H1 (cell line): ENCODE measurements at regions not wholly inside any gene's neighbourhood (a gene's known extent, or its start where the extent isn't known, plus 50 kb on each side); places are given as distances from the start of the nearest gene placed in this dataset.

Experiments
- CTCF ChIA-PET: fragments of 300-600 bp; sonication (Branson Sonifier 250); formaldehyde crosslinking; loops from one replicate; lab custom pipeline; 2021; ENCODE audit not compliant: partially characterized antibody; lab: Charles Lee
- POLR2A ChIA-PET: fragments of 300-600 bp; sonication (Branson Sonifier 250); formaldehyde crosslinking; loops from one replicate; lab custom pipeline; 2021; ENCODE audit warnings: inconsistent platforms; ENCODE audit not compliant: partially characterized antibody; lab: Charles Lee
- DNase-seq, 2 experiments: peaks; one replicate each; pipeline versions ENCODE4 v3.0.0 to v3.0.0-alpha.2; 2010 to 2022; ENCODE audit warnings: low spot score in 2 of 2, low read depth in 1 of 2, mixed read lengths in 1 of 2
- FAIRE-seq: peaks from 2 replicates; lab custom pipeline; 2011; peaks lifted over from hg19 to GRCh38; lab: Jason Lieb, UNC
- H2AFZ ChIP-seq: 2 replicates; pipeline ENCODE4 v1.8.1; 2012; ENCODE audit warnings: low read length, inconsistent platforms
- H2AK5ac ChIP-seq: 2 replicates; pipeline ENCODE4 v1.6.1; 2013; ENCODE audit warnings: low read depth, low read length
- H2BK120ac ChIP-seq: replicated peaks from 2 replicates; pipeline ENCODE3; 2013; ENCODE audit warnings: low read depth, low read length, inconsistent platforms
- H2BK12ac ChIP-seq: 2 replicates; pipeline ENCODE4 v1.6.1; 2013; ENCODE audit warnings: low read depth, low read length
- H2BK15ac ChIP-seq: 2 replicates; pipeline ENCODE4 v1.6.1; 2013; ENCODE audit warnings: low read length
- H2BK20ac ChIP-seq: 2 replicates; pipeline ENCODE4 v1.6.1; 2013; ENCODE audit warnings: low read length
- H2BK5ac ChIP-seq: 2 replicates; pipeline ENCODE4 v1.6.1; 2013; ENCODE audit warnings: low read depth, low read length
- H3K14ac ChIP-seq: 2 replicates; pipeline ENCODE4 v1.6.1; 2013; ENCODE audit warnings: inconsistent platforms; ENCODE audit not compliant: insufficient read length
- H3K18ac ChIP-seq: 2 replicates; pipeline ENCODE4 v1.6.1; 2013; ENCODE audit warnings: low read length; ENCODE audit errors: extremely low read depth
- H3K23ac ChIP-seq: 2 replicates; pipeline ENCODE4 v1.6.1; 2013; ENCODE audit warnings: inconsistent platforms; ENCODE audit not compliant: insufficient read length
- H3K23me2 ChIP-seq: 2 replicates; pipeline ENCODE4 v1.6.1; 2013; ENCODE audit warnings: low read depth, low read length
- H3K27ac ChIP-seq: 2 replicates; pipeline ENCODE4 v1.6.1; 2011; ENCODE audit warnings: low read depth, low read length, inconsistent platforms
- H3K27me3 ChIP-seq, 4 experiments: replicated peaks in 1 of 4; 1 replicate in 1 of 4; 2 replicates in 3 of 4; pipeline versions ENCODE4 v1.6.1 to v1.8.1; 2011 to 2013; ENCODE audit warnings: low read length in 3 of 4, mild to moderate bottlenecking in 3 of 4, inconsistent platforms in 2 of 4, mixed read lengths in 2 of 4, moderate library complexity in 1 of 4; ENCODE audit not compliant: control insufficient read depth in 3 of 4, insufficient read depth in 3 of 4; ENCODE audit errors: extremely low read depth in 1 of 4
- H3K36me3 ChIP-seq, 4 experiments: 2 replicates each; pipeline versions ENCODE4 v1.6.1 to v1.8.1; 2011 to 2013; ENCODE audit warnings: mild to moderate bottlenecking in 4 of 4, low read length in 3 of 4, moderate library complexity in 2 of 4, control low read depth in 1 of 4, inconsistent platforms in 1 of 4; ENCODE audit not compliant: insufficient read depth in 4 of 4, control insufficient read depth in 2 of 4
- H3K4ac ChIP-seq: replicated peaks from 2 replicates; pipeline ENCODE3; 2013; ENCODE audit warnings: low read length, low read depth, mixed read lengths, inconsistent platforms; ENCODE audit not compliant: insufficient read length
- H3K4me1 ChIP-seq, 4 experiments: replicated peaks in 1 of 4; 1 replicate in 1 of 4; 2 replicates in 3 of 4; pipeline versions ENCODE4 v1.6.1 to v1.8.1; 2011 to 2013; ENCODE audit warnings: low read length in 3 of 4, inconsistent platforms in 2 of 4, mixed read lengths in 1 of 4; ENCODE audit not compliant: insufficient read depth in 4 of 4, control insufficient read depth in 3 of 4
- H3K4me2 ChIP-seq, 2 experiments: 2 replicates each; pipeline versions ENCODE4 v1.6.1 to v1.8.1; 2011 to 2013; ENCODE audit warnings: low read depth in 2 of 2, low read length in 2 of 2, control low read depth in 1 of 2, inconsistent platforms in 1 of 2, mild to moderate bottlenecking in 1 of 2; ENCODE audit not compliant: insufficient read depth in 1 of 2
- H3K4me3 ChIP-seq, 4 experiments: fragments of 200-600, 300-600 bp in 1 of 4; sonication (generic), shearing (Covaris generic), sonication (Bioruptor Twin) in 1 of 4; 2 replicates each; pipeline versions ENCODE4 v1.5.1 to v1.8.1; 2011 to 2016; ENCODE audit warnings: low read length in 4 of 4, low read depth in 3 of 4, control low read depth in 2 of 4, inconsistent platforms in 2 of 4, mild to moderate bottlenecking in 2 of 4, mixed read lengths in 1 of 4, moderate library complexity in 1 of 4; ENCODE audit not compliant: insufficient read depth in 2 of 4; ENCODE audit errors: extremely low read depth in 1 of 4
- H3K56ac ChIP-seq: replicated peaks from 2 replicates; pipeline ENCODE3; 2013; ENCODE audit warnings: low read depth, mild to moderate bottlenecking, mixed read lengths, low read length, inconsistent platforms; ENCODE audit not compliant: insufficient read length
- H3K79me1 ChIP-seq: 2 replicates; pipeline ENCODE4 v1.6.1; 2013; ENCODE audit warnings: low read depth, low read length, control low read depth
- H3K79me2 ChIP-seq, 2 experiments: 2 replicates each; pipeline versions ENCODE4 v1.6.1 to v1.8.1; 2012 to 2013; ENCODE audit warnings: low read length in 2 of 2, mild to moderate bottlenecking in 2 of 2, inconsistent platforms in 1 of 2; ENCODE audit not compliant: insufficient read depth in 2 of 2, control insufficient read depth in 1 of 2
- H3K9ac ChIP-seq, 4 experiments: replicated peaks in 1 of 4; 1 replicate in 1 of 4; 2 replicates in 3 of 4; pipeline versions ENCODE4 v1.6.1 to v1.8.1; 2011 to 2013; ENCODE audit warnings: low read depth in 3 of 4, low read length in 3 of 4, control low read depth in 2 of 4, mild to moderate bottlenecking in 2 of 4, moderate library complexity in 2 of 4, inconsistent platforms in 1 of 4; ENCODE audit errors: extremely low read depth in 1 of 4
- H3K9me3 ChIP-seq, 2 experiments: 2 replicates each; pipeline versions ENCODE4 v1.6.1 to v1.8.1; 2012 to 2013; ENCODE audit warnings: mild to moderate bottlenecking in 2 of 2, moderate library complexity in 2 of 2, control low read depth in 1 of 2, inconsistent platforms in 1 of 2, low read depth in 1 of 2, low read length in 1 of 2, mixed read lengths in 1 of 2; ENCODE audit not compliant: insufficient read depth in 2 of 2
- H4K20me1 ChIP-seq, 2 experiments: replicated peaks in 1 of 2; 2 replicates each; pipeline versions ENCODE3 to v1.8.1; 2011 to 2013; ENCODE audit warnings: inconsistent platforms in 2 of 2, low read length in 2 of 2, mild to moderate bottlenecking in 1 of 2; ENCODE audit not compliant: insufficient read depth in 2 of 2, control insufficient read depth in 1 of 2
- H4K5ac ChIP-seq: 2 replicates; pipeline ENCODE4 v1.6.1; 2013; ENCODE audit warnings: low read length, low read depth, mixed read lengths, inconsistent platforms; ENCODE audit not compliant: insufficient read length
- H4K8ac ChIP-seq: 2 replicates; pipeline ENCODE4 v1.8.0; 2013; ENCODE audit warnings: mild to moderate bottlenecking, moderate library complexity, low read length, inconsistent platforms; ENCODE audit not compliant: insufficient read depth; ENCODE audit errors: extremely low read depth
- H4K91ac ChIP-seq: replicated peaks from 2 replicates; pipeline ENCODE3; 2013; ENCODE audit warnings: low read length, mixed read lengths, inconsistent platforms; ENCODE audit not compliant: insufficient read length
- CEBPB ChIP-seq: IDR thresholded peaks from 2 replicates; pipeline ENCODE4 v1.6.1; 2012; ENCODE audit warnings: low read depth, low read length
- EGR1 ChIP-seq: IDR thresholded peaks from 2 replicates; pipeline ENCODE4 v1.6.1; 2011; ENCODE audit warnings: low read depth, low read length, borderline replicate concordance
- EP300 ChIP-seq, 2 experiments: IDR thresholded peaks; 1 replicate in 1 of 2; 2 replicates in 1 of 2; pipeline ENCODE4 v1.6.1; 2011 to 2012; ENCODE audit warnings: low read depth in 2 of 2, low read length in 2 of 2, mild to moderate bottlenecking in 2 of 2, borderline replicate concordance in 1 of 2, inconsistent platforms in 1 of 2, moderate library complexity in 1 of 2
- GABPA ChIP-seq: IDR thresholded peaks from 2 replicates; pipeline ENCODE4 v1.6.1; 2011; ENCODE audit warnings: mild to moderate bottlenecking, low read length, moderate library complexity, borderline replicate concordance; ENCODE audit not compliant: insufficient read depth
- KDM5A ChIP-seq: fragments of 200-600 bp; IDR thresholded peaks from 2 replicates; pipeline ENCODE4 v1.7.1; 2012; ENCODE audit warnings: mild to moderate bottlenecking, low read length, inconsistent platforms, mixed read lengths
- SIRT6 ChIP-seq: IDR thresholded peaks from one replicate; pipeline ENCODE4 v1.7.1; 2012; ENCODE audit warnings: low read length, inconsistent platforms
- SP1 ChIP-seq: IDR thresholded peaks from 2 replicates; pipeline ENCODE4 v1.6.1; 2011; ENCODE audit warnings: low read depth, low read length
- SP4 ChIP-seq: IDR thresholded peaks from 2 replicates; pipeline ENCODE4 v1.6.1; 2012; ENCODE audit warnings: low read length, inconsistent platforms
- SRF ChIP-seq: IDR thresholded peaks from 2 replicates; pipeline ENCODE4 v1.6.1; 2011; ENCODE audit warnings: mild to moderate bottlenecking, low read depth, low read length, moderate library complexity
- TAF1 ChIP-seq: IDR thresholded peaks from 2 replicates; pipeline ENCODE4 v1.6.1; 2011; ENCODE audit warnings: mild to moderate bottlenecking, low read depth, low read length
- YY1 ChIP-seq: IDR thresholded peaks from 2 replicates; pipeline ENCODE4 v1.6.1; 2011; ENCODE audit warnings: low read depth, mild to moderate bottlenecking, low read length
- WGBS, 2 experiments: shearing (Covaris generic) in 1 of 2; methylation state at CpG; one replicate each; pipeline versions ENCODE4 v1.1.6 to v1.1.7; 2013 to 2015; ENCODE audit warnings: low lambda C conversion rate in 2 of 2, mixed read lengths in 2 of 2, inconsistent platforms in 1 of 2, low coverage in 1 of 2, missing lambda C conversion rate in 1 of 2; ENCODE audit not compliant: insufficient replicate concordance in 2 of 2, insufficient coverage in 1 of 2, insufficient read length in 1 of 2; ENCODE audit errors: extremely low coverage in 1 of 2, missing lambda C conversion rate in 1 of 2; 5-methylcytosine and 5-hydroxymethylcytosine counted together

DNA sequence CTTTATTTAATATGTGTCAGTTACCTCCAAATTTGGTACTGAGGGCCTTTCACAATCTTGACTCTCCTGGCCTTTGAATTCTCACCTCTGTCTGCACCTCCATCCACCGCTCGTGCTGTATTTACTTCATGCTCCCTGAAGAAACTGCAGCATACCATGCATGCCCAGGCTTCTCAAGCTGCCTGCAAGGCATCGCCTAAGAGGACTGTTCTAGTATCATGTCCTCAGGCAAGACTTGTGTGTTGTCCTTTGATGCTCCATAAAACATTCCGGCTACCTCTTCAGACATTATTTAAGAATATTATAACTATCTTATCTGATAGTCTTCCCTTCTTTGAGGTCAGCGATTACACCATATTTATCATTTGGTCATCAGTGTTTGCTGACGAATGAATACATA, 682.5 kb downstream of the NR2F2 start:
- H4K20me1 ChIP-seq: no peaks in the 10 kb centered on the region
- no peak overlapping the region for H4K91ac ChIP-seq
- no peak overlapping the region for H3K4me2 ChIP-seq
- 92% methylated on average over 6 of the region's 6 CpGs; no CpG with 5 or more reads in 1 of the 2 experiments for WGBS, 2 experiments
- H3K4me3 ChIP-seq: no peak overlapping the region
- no peak overlapping the region for H3K18ac ChIP-seq
- H3K23me2 ChIP-seq: no peaks in the 10 kb centered on the region; the same call in 1 of the 2 replicates
- ChIA-PET CTCF (no interaction called here), POLR2A (no interaction called here)
- H3K4ac ChIP-seq: no peak overlapping the region
- H3K79me2 ChIP-seq: no peaks in the 10 kb centered on the region
- no peak overlapping the region for H3K27ac ChIP-seq
- H3K14ac ChIP-seq: no peak overlapping the region
- FAIRE-seq (no peak), DNase-seq (no peak)
- H3K9me3 ChIP-seq: no peaks in the 10 kb centered on the region
- no peak overlapping the region for H3K56ac ChIP-seq
- no peak overlapping the region for H2AFZ ChIP-seq
- H4K8ac ChIP-seq: no peak overlapping the region
- H3K36me3 ChIP-seq: no peaks in the 10 kb centered on the region; a peak in 1 of 8 replicates
- H2BK120ac ChIP-seq: no peak overlapping the region
- no peak overlapping the region for H3K23ac ChIP-seq
- no peak overlapping the region for H3K9ac ChIP-seq
- no peak overlapping the region for H4K5ac ChIP-seq
- H2BK20ac ChIP-seq: no peak overlapping the region
- H3K79me1 ChIP-seq: no peaks in the 10 kb centered on the region
- H2BK12ac ChIP-seq: no peak overlapping the region
- H3K4me1 ChIP-seq: no peaks in the 10 kb centered on the region
- H2AK5ac ChIP-seq: no peak overlapping the region
- H2BK5ac ChIP-seq: no peak overlapping the region
- TF ChIP-seq SIRT6 (no peak), KDM5A (no peak), EP300 (IDR thresholded peaks at IDR 0.05; ENCODE audit: borderline replicate concordance in 1 of 2, low read depth in 2 of 2, low read length in 2 of 2) (no peak), TAF1 (no peak), GABPA (no peak), SRF (no peak), EGR1 (no peak), CEBPB (no peak), SP4 (no peak), YY1 (no peak), SP1 (no peak)
- H2BK15ac ChIP-seq: no peak overlapping the region
- no peaks in the 10 kb centered on the region for H3K27me3 ChIP-seq
